ENCODE measurements at regions not wholly inside any gene's neighbourhood (a gene's known extent, or its start where the extent isn't known, plus 50 kb on each side); places are given as distances from the start of the nearest gene placed in this dataset.

DNA sequence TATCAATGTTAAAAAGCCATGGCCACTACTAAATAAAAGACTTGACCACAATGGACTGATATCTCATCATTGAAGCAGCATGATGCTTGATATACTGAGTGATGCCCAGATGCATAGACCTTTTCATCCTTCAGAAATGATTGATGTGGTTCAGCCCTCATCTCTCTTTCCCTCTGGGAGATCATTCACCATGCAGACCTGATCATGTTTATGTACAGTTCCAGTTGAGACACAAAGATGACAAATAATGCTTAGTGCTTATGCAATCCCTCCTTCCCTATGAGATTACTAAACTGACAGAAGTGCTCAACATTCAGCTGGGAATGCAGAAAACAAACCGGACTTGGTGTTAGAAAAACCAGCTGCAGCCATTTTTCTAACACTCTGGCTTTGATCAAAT, 91.9 kb upstream of the TLR4 start:
- no peak overlapping the region for H3K27ac ChIP-seq (ENCODE audit: low read length)
- H3K27me3 ChIP-seq (ENCODE audit: control insufficient read depth in 1 of 2, insufficient read depth in 2 of 2, low read length in 2 of 2) = no peaks in the 10 kb centered on the region
- no peak overlapping the region for H3K4me3 ChIP-seq (ENCODE audit: low read length in 2 of 2)
- no peaks in the 10 kb centered on the region for H3K36me3 ChIP-seq (ENCODE audit: control insufficient read depth in 2 of 2, insufficient read depth in 2 of 2, low read length in 2 of 2)
- no peaks in the 10 kb centered on the region for H3K4me1 ChIP-seq (ENCODE audit: control insufficient read depth, insufficient read depth, low read length)
- no peaks in the 10 kb centered on the region for H3K9me3 ChIP-seq (ENCODE audit: control insufficient read depth in 2 of 2, low read length in 2 of 2)
- H3K9ac ChIP-seq (ENCODE audit: low read length in 2 of 2) = no peak overlapping the region

DNA sequence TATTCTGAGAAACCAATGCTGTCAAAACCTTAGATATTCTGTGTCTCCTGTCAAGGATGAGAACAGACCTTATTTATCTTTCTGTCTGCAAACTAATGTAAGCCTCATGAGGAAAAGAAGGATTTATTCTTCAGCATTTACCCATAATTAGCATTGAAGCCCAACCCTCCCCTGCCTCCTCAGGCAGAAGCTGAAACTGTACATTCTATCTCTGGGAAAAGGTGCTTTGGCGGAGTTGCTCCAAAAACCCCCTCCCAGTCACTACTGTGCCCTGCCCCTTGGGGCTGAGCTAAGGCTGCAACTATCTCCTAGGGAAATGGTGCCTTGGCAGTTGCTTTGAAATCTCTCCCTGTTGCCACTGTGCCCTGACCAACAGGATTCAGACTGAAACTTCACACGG, 106.2 kb upstream of the TLR4 start:
- no peak overlapping the region for H3K4me3 ChIP-seq (ENCODE audit: low read length in 2 of 2)
- no peaks in the 10 kb centered on the region for H3K4me1 ChIP-seq (ENCODE audit: control insufficient read depth, insufficient read depth, low read length)
- peaks cover 2 to 3% of the 10 kb centered on the region in 2 donors for H3K9me3 ChIP-seq (ENCODE audit: control insufficient read depth in 2 of 2, low read length in 2 of 2)
- no peaks in the 10 kb centered on the region for H3K36me3 ChIP-seq (ENCODE audit: control insufficient read depth in 2 of 2, insufficient read depth in 2 of 2, low read length in 2 of 2)
- H3K9ac ChIP-seq (ENCODE audit: low read length in 2 of 2) = no peak overlapping the region
- H3K27me3 ChIP-seq (ENCODE audit: control insufficient read depth in 1 of 2, insufficient read depth in 2 of 2, low read length in 2 of 2) = peaks cover 0 to 2% of the 10 kb centered on the region in 2 donors
- H3K27ac ChIP-seq (ENCODE audit: low read length) = no peak overlapping the region

DNA sequence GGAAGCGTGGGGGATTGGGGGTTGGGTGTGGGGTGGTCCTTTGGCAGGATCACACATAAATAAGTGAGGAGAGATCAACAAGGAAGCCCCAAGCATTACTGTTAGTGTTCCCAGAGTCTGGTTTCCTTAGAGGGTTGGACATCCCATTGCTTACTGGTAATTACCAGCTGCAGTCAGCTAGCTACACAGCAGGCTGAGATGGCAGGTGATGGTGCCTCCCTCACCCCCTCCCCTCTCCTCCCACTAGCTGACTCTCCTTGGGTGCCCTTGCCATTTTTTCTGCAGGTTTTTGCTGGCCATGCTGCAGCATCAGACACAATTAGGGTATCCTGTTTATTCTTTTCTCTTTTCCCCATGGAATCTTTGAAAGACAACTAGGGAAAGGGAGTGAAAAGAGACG, 107.5 kb upstream of the TLR4 start:
- Histone ChIP-seq H3K4me3 (ENCODE audit: low read length in 2 of 2) (no peak overlapping the region), H3K9ac (ENCODE audit: low read length in 2 of 2) (no peak overlapping the region), H3K27ac (ENCODE audit: low read length) (no peak overlapping the region), H3K4me1 (ENCODE audit: control insufficient read depth, insufficient read depth, low read length) (no peaks in the 10 kb centered on the region), H3K36me3 (ENCODE audit: control insufficient read depth in 2 of 2, insufficient read depth in 2 of 2, low read length in 2 of 2) (no peaks in the 10 kb centered on the region), H3K27me3 (ENCODE audit: control insufficient read depth in 1 of 2, insufficient read depth in 2 of 2, low read length in 2 of 2) (peaks cover 0 to 2% of the 10 kb centered on the region in 2 donors), H3K9me3 (ENCODE audit: control insufficient read depth in 2 of 2, low read length in 2 of 2) (peaks cover 2 to 3% of the 10 kb centered on the region in 2 donors)

DNA sequence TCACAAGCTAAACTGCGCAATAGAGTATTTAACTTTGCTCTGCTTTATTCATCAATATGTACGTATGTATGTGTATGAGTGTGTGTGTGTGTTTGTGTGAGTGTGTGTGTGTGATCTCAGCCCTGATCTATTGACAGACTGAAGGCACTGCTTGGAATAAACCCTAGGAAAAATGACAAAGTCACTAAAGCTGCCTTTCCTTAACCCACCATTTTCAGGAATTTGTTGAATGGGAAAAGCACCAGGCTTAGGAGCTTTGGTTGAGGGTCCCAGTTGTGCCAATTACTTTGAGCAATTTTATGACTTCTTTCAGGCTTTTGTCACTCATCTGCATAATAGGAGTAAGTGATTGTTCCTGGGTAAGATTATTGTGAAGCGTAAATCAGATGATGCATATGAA, 108.6 kb upstream of the TLR4 start:
- H3K36me3 ChIP-seq (ENCODE audit: control insufficient read depth in 2 of 2, insufficient read depth in 2 of 2, low read length in 2 of 2) = no peaks in the 10 kb centered on the region
- H3K27me3 ChIP-seq (ENCODE audit: control insufficient read depth in 1 of 2, insufficient read depth in 2 of 2, low read length in 2 of 2) = peaks cover 0 to 2% of the 10 kb centered on the region in 2 donors
- H3K9me3 ChIP-seq (ENCODE audit: control insufficient read depth in 2 of 2, low read length in 2 of 2) = peaks cover 0 to 2% of the 10 kb centered on the region in 2 donors
- no peak overlapping the region for H3K27ac ChIP-seq (ENCODE audit: low read length)
- no peak overlapping the region for H3K4me3 ChIP-seq (ENCODE audit: low read length in 2 of 2)
- no peak overlapping the region for H3K9ac ChIP-seq (ENCODE audit: low read length in 2 of 2)
- H3K4me1 ChIP-seq (ENCODE audit: control insufficient read depth, insufficient read depth, low read length) = no peaks in the 10 kb centered on the region

DNA sequence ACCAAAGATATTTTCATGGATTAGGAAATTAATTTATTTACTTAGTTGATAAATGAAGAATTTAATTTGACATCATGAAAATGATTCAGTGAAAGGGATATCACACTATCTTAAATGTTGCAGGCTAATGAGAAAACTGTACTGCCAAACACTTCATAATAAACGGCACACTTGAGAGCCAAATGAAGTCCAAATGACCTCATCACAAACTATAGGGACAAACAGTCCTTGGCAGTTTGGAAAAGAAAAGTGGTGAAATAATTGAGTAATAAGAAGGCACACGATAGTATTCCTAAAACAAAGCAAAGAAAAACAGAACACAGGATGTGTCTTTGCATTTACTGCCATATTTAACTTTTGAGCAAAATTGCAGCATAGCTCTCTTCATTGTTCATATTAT, 116.9 kb upstream of the TLR4 start:
- no peaks in the 10 kb centered on the region for H3K9me3 ChIP-seq (ENCODE audit: control insufficient read depth in 2 of 2, low read length in 2 of 2)
- no peak overlapping the region for H3K9ac ChIP-seq (ENCODE audit: low read length in 2 of 2)
- no peak overlapping the region for H3K4me3 ChIP-seq (ENCODE audit: low read length in 2 of 2)
- no peaks in the 10 kb centered on the region for H3K27me3 ChIP-seq (ENCODE audit: control insufficient read depth in 1 of 2, insufficient read depth in 2 of 2, low read length in 2 of 2)
- no peaks in the 10 kb centered on the region for H3K4me1 ChIP-seq (ENCODE audit: control insufficient read depth, insufficient read depth, low read length)
- H3K36me3 ChIP-seq (ENCODE audit: control insufficient read depth in 2 of 2, insufficient read depth in 2 of 2, low read length in 2 of 2) = no peaks in the 10 kb centered on the region
- no peak overlapping the region for H3K27ac ChIP-seq (ENCODE audit: low read length)

DNA sequence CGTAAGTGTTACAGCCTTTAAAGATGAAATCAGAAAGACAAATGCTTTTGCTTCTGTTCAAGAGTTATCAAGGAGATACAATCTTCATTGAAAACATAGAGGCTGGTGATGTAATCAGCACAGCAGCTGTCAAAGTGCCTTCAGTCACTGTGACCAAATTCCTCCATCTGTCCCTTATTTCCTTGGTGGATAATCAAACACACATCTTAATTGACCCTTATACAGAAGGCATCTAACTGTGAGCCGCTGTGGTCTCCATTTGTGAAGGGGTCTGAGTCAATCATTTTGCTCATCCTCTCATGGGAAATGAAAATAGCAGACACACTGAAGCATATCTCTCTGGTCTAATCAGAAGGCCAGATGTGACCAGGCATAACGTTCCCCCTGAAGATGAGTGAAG, 130.1 kb upstream of the TLR4 start:
- Histone ChIP-seq H3K27ac (ENCODE audit: low read length) (no peak overlapping the region), H3K4me3 (ENCODE audit: low read length in 2 of 2) (no peak overlapping the region), H3K36me3 (ENCODE audit: control insufficient read depth in 2 of 2, insufficient read depth in 2 of 2, low read length in 2 of 2) (no peaks in the 10 kb centered on the region), H3K9me3 (ENCODE audit: control insufficient read depth in 2 of 2, low read length in 2 of 2) (no peaks in the 10 kb centered on the region), H3K27me3 (ENCODE audit: control insufficient read depth in 1 of 2, insufficient read depth in 2 of 2, low read length in 2 of 2) (no peaks in the 10 kb centered on the region), H3K4me1 (ENCODE audit: control insufficient read depth, insufficient read depth, low read length) (no peaks in the 10 kb centered on the region), H3K9ac (ENCODE audit: low read length in 2 of 2) (no peak overlapping the region)

DNA sequence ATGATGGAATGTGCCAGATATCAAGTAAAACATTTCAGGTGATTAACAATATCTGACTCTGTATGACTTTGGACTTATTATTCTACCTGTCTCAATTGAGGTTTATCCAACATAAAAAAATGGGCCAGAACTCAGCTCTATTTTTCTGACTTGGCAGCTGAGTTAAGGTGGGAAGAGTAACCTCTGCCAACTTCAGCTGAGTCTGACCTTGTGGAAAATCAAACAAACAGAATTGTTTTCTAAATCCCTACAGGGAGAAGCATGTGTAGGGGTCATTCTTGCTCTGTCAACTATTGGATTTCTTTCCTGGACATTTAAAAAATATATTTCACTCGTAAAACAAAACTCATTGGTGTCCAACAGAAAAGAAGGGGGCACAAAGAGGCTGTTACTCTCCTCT, 139.4 kb upstream of the TLR4 start:
- H3K27me3 ChIP-seq (ENCODE audit: control insufficient read depth in 1 of 2, insufficient read depth in 2 of 2, low read length in 2 of 2) = no peaks in the 10 kb centered on the region
- H3K9me3 ChIP-seq (ENCODE audit: control insufficient read depth in 2 of 2, low read length in 2 of 2) = no peaks in the 10 kb centered on the region
- no peak overlapping the region for H3K27ac ChIP-seq (ENCODE audit: low read length)
- H3K4me1 ChIP-seq (ENCODE audit: control insufficient read depth, insufficient read depth, low read length) = no peaks in the 10 kb centered on the region
- H3K36me3 ChIP-seq (ENCODE audit: control insufficient read depth in 2 of 2, insufficient read depth in 2 of 2, low read length in 2 of 2) = no peaks in the 10 kb centered on the region
- H3K4me3 ChIP-seq (ENCODE audit: low read length in 2 of 2) = no peak overlapping the region
- H3K9ac ChIP-seq (ENCODE audit: low read length in 2 of 2) = no peak overlapping the region

DNA sequence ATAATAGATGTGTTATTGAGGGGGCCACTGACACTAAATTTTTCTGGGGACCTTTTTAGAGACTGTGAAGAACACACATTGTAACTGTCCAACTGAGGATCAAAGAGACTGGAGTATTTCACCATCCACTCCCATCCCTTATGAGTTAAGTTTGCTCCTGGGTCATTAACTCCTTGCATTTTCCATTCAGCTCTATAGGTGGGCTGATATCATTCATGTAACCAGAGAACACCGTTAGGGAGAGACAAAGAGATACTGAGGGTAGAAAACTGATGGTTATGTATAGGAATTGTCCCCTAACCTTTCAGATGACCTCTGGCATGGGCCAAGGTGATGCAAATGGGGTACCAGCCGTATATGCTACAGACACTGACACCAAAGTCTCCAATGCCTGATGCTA, 142.4 kb upstream of the TLR4 start:
- Histone ChIP-seq H3K27ac (ENCODE audit: low read length) (no peak overlapping the region), H3K27me3 (ENCODE audit: control insufficient read depth in 1 of 2, insufficient read depth in 2 of 2, low read length in 2 of 2) (no peaks in the 10 kb centered on the region), H3K4me1 (ENCODE audit: control insufficient read depth, insufficient read depth, low read length) (no peaks in the 10 kb centered on the region), H3K4me3 (ENCODE audit: low read length in 2 of 2) (no peak overlapping the region), H3K9ac (ENCODE audit: low read length in 2 of 2) (no peak overlapping the region), H3K9me3 (ENCODE audit: control insufficient read depth in 2 of 2, low read length in 2 of 2) (no peaks in the 10 kb centered on the region), H3K36me3 (ENCODE audit: control insufficient read depth in 2 of 2, insufficient read depth in 2 of 2, low read length in 2 of 2) (no peaks in the 10 kb centered on the region)

DNA sequence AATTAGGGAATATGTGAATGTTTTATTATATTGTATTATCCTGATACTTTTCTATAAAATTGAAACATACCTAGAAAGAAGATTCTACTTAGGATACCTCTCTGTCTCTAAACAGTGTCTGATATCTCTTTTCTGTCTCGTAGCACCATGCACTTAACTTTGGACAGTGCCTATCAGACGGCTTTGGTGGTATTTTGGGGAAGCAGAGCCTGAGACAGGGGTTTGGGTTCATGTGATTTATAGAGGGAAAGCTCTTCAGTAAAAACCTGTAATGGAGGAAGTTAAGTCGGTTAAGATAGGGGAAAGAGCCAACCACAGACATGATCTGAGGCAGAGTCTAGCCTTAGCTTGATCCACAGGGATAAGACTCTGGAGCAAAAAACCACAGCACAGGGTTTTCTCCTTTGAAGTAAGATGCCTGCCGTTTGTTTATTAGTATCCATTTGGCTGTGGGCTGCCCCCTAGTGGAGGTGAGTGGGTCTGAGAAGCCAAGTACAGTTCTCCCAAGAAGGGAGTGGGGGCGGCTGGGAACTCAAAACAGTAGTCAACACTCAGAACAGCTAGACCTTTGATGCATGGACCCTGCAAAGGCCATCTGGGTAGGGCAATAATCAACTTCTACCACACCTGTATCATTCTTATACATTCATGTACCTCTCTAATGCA, 141.2 kb upstream of the ASTN2 start:
- Histone ChIP-seq H3K4me3 (ENCODE audit: low read length in 2 of 2) (no peak overlapping the region), H3K4me1 (ENCODE audit: control insufficient read depth, insufficient read depth, low read length) (no peaks in the 10 kb centered on the region), H3K36me3 (ENCODE audit: control insufficient read depth in 2 of 2, insufficient read depth in 2 of 2, low read length in 2 of 2) (no peaks in the 10 kb centered on the region), H3K9me3 (ENCODE audit: control insufficient read depth in 2 of 2, low read length in 2 of 2) (no peaks in the 10 kb centered on the region), H3K9ac (ENCODE audit: low read length in 2 of 2) (no peak overlapping the region), H3K27ac (ENCODE audit: low read length) (no peak overlapping the region), H3K27me3 (ENCODE audit: control insufficient read depth in 1 of 2, insufficient read depth in 2 of 2, low read length in 2 of 2) (no peaks in the 10 kb centered on the region)

DNA sequence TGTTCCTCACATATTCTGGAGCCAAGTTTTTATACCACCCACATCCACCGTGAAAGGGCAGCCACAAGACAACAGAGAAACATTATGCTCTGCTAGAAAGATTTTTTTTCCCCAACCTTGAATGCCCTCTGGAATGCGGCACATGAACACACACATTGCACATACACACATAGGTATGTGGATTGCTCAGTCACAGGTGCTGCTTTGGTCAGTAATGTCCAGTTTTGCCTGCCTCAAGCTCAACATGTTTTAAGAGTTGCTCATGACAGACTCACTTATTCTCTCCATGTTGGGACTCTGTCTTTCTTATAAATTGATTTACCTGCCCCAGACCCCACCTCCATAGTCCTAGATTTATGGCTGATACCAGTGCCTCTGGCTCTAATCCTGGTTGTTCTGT, 138.0 kb upstream of the ASTN2 start:
- Histone ChIP-seq H3K4me1 (ENCODE audit: control insufficient read depth, insufficient read depth, low read length) (no peaks in the 10 kb centered on the region), H3K36me3 (ENCODE audit: control insufficient read depth in 2 of 2, insufficient read depth in 2 of 2, low read length in 2 of 2) (no peaks in the 10 kb centered on the region), H3K27me3 (ENCODE audit: control insufficient read depth in 1 of 2, insufficient read depth in 2 of 2, low read length in 2 of 2) (no peaks in the 10 kb centered on the region), H3K9ac (ENCODE audit: low read length in 2 of 2) (no peak overlapping the region), H3K27ac (ENCODE audit: low read length) (no peak overlapping the region), H3K4me3 (ENCODE audit: low read length in 2 of 2) (no peak overlapping the region), H3K9me3 (ENCODE audit: control insufficient read depth in 2 of 2, low read length in 2 of 2) (no peaks in the 10 kb centered on the region)

DNA sequence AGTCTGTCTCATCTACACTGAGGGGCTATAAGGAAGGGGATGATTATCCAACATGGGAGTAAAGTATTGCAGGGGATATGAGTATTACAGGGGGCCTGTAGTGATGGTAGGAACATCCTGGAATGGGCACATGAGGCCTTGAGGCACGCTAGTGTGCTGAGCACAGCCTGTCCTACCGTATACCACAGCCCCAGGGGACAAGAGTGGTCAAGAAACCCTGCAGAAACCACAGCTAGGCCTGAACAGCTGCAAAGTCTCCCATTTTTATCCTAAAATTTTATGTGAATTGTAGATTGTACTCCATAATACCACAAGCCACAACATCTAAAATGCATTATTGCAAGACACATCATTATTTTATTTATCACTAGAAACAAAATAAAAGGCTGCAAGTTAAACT, 136.3 kb upstream of the ASTN2 start:
- H3K9me3 ChIP-seq (ENCODE audit: control insufficient read depth in 2 of 2, low read length in 2 of 2) = no peaks in the 10 kb centered on the region
- H3K4me3 ChIP-seq (ENCODE audit: low read length in 2 of 2) = no peak overlapping the region
- no peak overlapping the region for H3K9ac ChIP-seq (ENCODE audit: low read length in 2 of 2)
- no peak overlapping the region for H3K27ac ChIP-seq (ENCODE audit: low read length)
- no peaks in the 10 kb centered on the region for H3K4me1 ChIP-seq (ENCODE audit: control insufficient read depth, insufficient read depth, low read length)
- H3K27me3 ChIP-seq (ENCODE audit: control insufficient read depth in 1 of 2, insufficient read depth in 2 of 2, low read length in 2 of 2) = no peaks in the 10 kb centered on the region
- no peaks in the 10 kb centered on the region for H3K36me3 ChIP-seq (ENCODE audit: control insufficient read depth in 2 of 2, insufficient read depth in 2 of 2, low read length in 2 of 2)
